ENCODE measurements at regions not wholly inside any gene's neighbourhood (a gene's known extent, or its start where the extent isn't known, plus 50 kb on each side); places are given as distances from the start of the nearest gene placed in this dataset.

GRCh38 chr16:86195863-86196630 is 297.1 kb downstream of the IRF8 start:
- peak; percentile 45 for DNase-seq (ENCODE audit: low spot score)

- DNase-seq (ENCODE audit: low spot score), result no peak
Observed at GRCh38 chr16:86196687-86197391, 297.9 kb downstream of the IRF8 start.

GRCh38 chr16:86198206-86199118 is 299.5 kb downstream of the IRF8 start:
- DNase-seq (ENCODE audit: low spot score), result no peak

- no peak for DNase-seq (ENCODE audit: low spot score)
Observed at GRCh38 chr16:86199182-86199581, 300.2 kb downstream of the IRF8 start.

- peak; percentile 69 for DNase-seq (ENCODE audit: low spot score)
Observed at GRCh38 chr16:86199871-86200695, 301.1 kb downstream of the IRF8 start.

GRCh38 chr16:86200722-86201121 is 301.8 kb downstream of the IRF8 start:
- DNase-seq (ENCODE audit: low spot score), result no peak

GRCh38 chr16:86201746-86202145 is 302.8 kb downstream of the IRF8 start:
- DNase-seq (ENCODE audit: low spot score), result no peak

GRCh38 chr16:86202267-86202666 is 303.3 kb downstream of the IRF8 start:
- no peak for DNase-seq (ENCODE audit: low spot score)

GRCh38 chr16:86202760-86203426 is 303.9 kb downstream of the IRF8 start:
- DNase-seq (ENCODE audit: low spot score), result no peak

- no peak for DNase-seq (ENCODE audit: low spot score)
Observed at GRCh38 chr16:86203557-86204275, 304.8 kb downstream of the IRF8 start.

- DNase-seq (ENCODE audit: low spot score), result no peak
Observed at GRCh38 chr16:86205521-86206245, 304.6 kb upstream of the FOXF1 start.

- DNase-seq (ENCODE audit: low spot score), result no peak
Observed at GRCh38 chr16:86207350-86207749, 303.0 kb upstream of the FOXF1 start.

GRCh38 chr16:86209202-86209601 is 301.1 kb upstream of the FOXF1 start:
- DNase-seq (ENCODE audit: low spot score), result no peak

- DNase-seq (ENCODE audit: low spot score), result no peak
Observed at GRCh38 chr16:86210403-86211193, 299.7 kb upstream of the FOXF1 start.

GRCh38 chr16:86211265-86211664 is 299.1 kb upstream of the FOXF1 start:
- no peak for DNase-seq (ENCODE audit: low spot score)

GRCh38 chr16:86211800-86212199 is 298.5 kb upstream of the FOXF1 start:
- no peak for DNase-seq (ENCODE audit: low spot score)

- no peak for DNase-seq (ENCODE audit: low spot score)
Observed at GRCh38 chr16:86212706-86213436, 297.5 kb upstream of the FOXF1 start.
